ENCODE measurements at regions not wholly inside any gene's neighbourhood (a gene's known extent, or its start where the extent isn't known, plus 50 kb on each side); places are given as distances from the start of the nearest gene placed in this dataset.
"Not testable (repeated sequence)": the region's sequence is repeated elsewhere in the genome, so short reads cannot be mapped to it uniquely, and the experiment has no call there.

GRCh38 chr11:22930816-22931594 is 70.7 kb upstream of the CCDC179 start:
- no peak overlapping the region for H3K4me3 ChIP-seq (ENCODE audit: control insufficient read depth, low read depth, low read length)
- no peak for DNase-seq (ENCODE audit: low read depth)
- no peak for TF ChIP-seq CTCF (IDR thresholded peaks at IDR 0.05; ENCODE audit: control insufficient read depth, insufficient read depth, low read depth, low read length, missing control alignments)

GRCh38 chr11:22938691-22939090 is 78.4 kb upstream of the CCDC179 start:
- H3K4me3 ChIP-seq (ENCODE audit: control insufficient read depth, low read depth, low read length), result no peak overlapping the region
- no peak for TF ChIP-seq CTCF (IDR thresholded peaks at IDR 0.05; ENCODE audit: control insufficient read depth, insufficient read depth, low read depth, low read length, missing control alignments)
- no peak for DNase-seq (ENCODE audit: low read depth)

- DNase-seq (ENCODE audit: low read depth); H3K4me3 ChIP-seq (ENCODE audit: control insufficient read depth, low read depth, low read length): not testable (repeated sequence)
These were observed 81.3 kb upstream of the CCDC179 start for GRCh38 chr11:22941544-22941943.

- H3K4me3 ChIP-seq (ENCODE audit: control insufficient read depth, low read depth, low read length), result no peak overlapping the region
- no peak for TF ChIP-seq CTCF (IDR thresholded peaks at IDR 0.05; ENCODE audit: control insufficient read depth, insufficient read depth, low read depth, low read length, missing control alignments)
- DNase-seq (ENCODE audit: low read depth), result no peak
These were observed 97.5 kb upstream of the CCDC179 start for GRCh38 chr11:22957786-22958185.

GRCh38 chr11:22974251-22974650 is 114.0 kb upstream of the CCDC179 start:
- H3K4me3 ChIP-seq (ENCODE audit: control insufficient read depth, low read depth, low read length), result no peak overlapping the region
- no peak for DNase-seq (ENCODE audit: low read depth)
- TF ChIP-seq CTCF (IDR thresholded peaks at IDR 0.05; ENCODE audit: control insufficient read depth, insufficient read depth, low read depth, low read length, missing control alignments), result no peak

GRCh38 chr11:22976146-22976545 is 115.9 kb upstream of the CCDC179 start:
- H3K4me3 ChIP-seq (ENCODE audit: control insufficient read depth, low read depth, low read length), result no peak overlapping the region
- no peak for DNase-seq (ENCODE audit: low read depth)
- TF ChIP-seq CTCF (IDR thresholded peaks at IDR 0.05; ENCODE audit: control insufficient read depth, insufficient read depth, low read depth, low read length, missing control alignments), result no peak

- no peak for TF ChIP-seq CTCF (IDR thresholded peaks at IDR 0.05; ENCODE audit: control insufficient read depth, insufficient read depth, low read depth, low read length, missing control alignments)
- DNase-seq (ENCODE audit: low read depth), result no peak
- no peak overlapping the region for H3K4me3 ChIP-seq (ENCODE audit: control insufficient read depth, low read depth, low read length)
These were observed 122.6 kb upstream of the CCDC179 start for GRCh38 chr11:22982903-22983302.

Measured in AG09309 (cell line).